Small intestine (tissue), 7 donors: ENCODE measurements at regions not wholly inside any gene's neighbourhood (a gene's known extent, or its start where the extent isn't known, plus 50 kb on each side); places are given as distances from the start of the nearest gene placed in this dataset.

Source experiments
- DNase-seq, 2 donors: peaks; one replicate each; pipeline versions ENCODE4 v3.0.0 to v3.0.0-alpha.2; 2013
- FAIRE-seq: peaks from 2 replicates; lab custom pipeline; 2012; peaks lifted over from hg19 to GRCh38; lab: Jason Lieb, UNC
- H3K27ac ChIP-seq, 3 donors: one replicate each; pipeline ENCODE4 v1.5.1; 2013; ENCODE audit warnings: low read length in 2 of 3, mild to moderate bottlenecking in 2 of 3, control low read depth in 1 of 3, inconsistent platforms in 1 of 3, low read depth in 1 of 3, moderate library complexity in 1 of 3
- H3K27me3 ChIP-seq, 3 donors: one replicate each; pipeline ENCODE4 v1.6.1; 2013; ENCODE audit warnings: low read length in 3 of 3, inconsistent platforms in 1 of 3; ENCODE audit not compliant: control insufficient read depth in 3 of 3, insufficient read depth in 3 of 3
- H3K36me3 ChIP-seq, 3 donors: one replicate each; pipeline ENCODE4 v1.6.1; 2013; ENCODE audit warnings: low read length in 3 of 3, inconsistent platforms in 1 of 3, low read depth in 1 of 3, mild to moderate bottlenecking in 1 of 3, moderate library complexity in 1 of 3; ENCODE audit not compliant: control insufficient read depth in 3 of 3, insufficient read depth in 2 of 3
- H3K4me1 ChIP-seq, 3 donors: one replicate each; pipeline ENCODE4 v1.6.1; 2013; ENCODE audit warnings: low read length in 2 of 3, inconsistent platforms in 1 of 3, low read depth in 1 of 3, mild to moderate bottlenecking in 1 of 3, moderate library complexity in 1 of 3; ENCODE audit not compliant: control insufficient read depth in 3 of 3, insufficient read depth in 2 of 3
- H3K4me3 ChIP-seq, 3 donors: one replicate each; pipeline ENCODE4 v1.5.1; 2013; ENCODE audit warnings: low read length in 3 of 3, control low read depth in 1 of 3, inconsistent platforms in 1 of 3, low read depth in 1 of 3, mild to moderate bottlenecking in 1 of 3, moderate library complexity in 1 of 3
- H3K9me3 ChIP-seq, 2 donors: one replicate each; pipeline ENCODE4 v1.6.1; 2013; ENCODE audit warnings: low read depth in 1 of 2, low read length in 1 of 2; ENCODE audit not compliant: control insufficient read depth in 2 of 2, insufficient read depth in 1 of 2
- WGBS, 3 donors: extraction: QIAGEN DNeasy Blood & Tissue Kit; methylation state at CpG; one replicate each; pipeline ENCODE4 v1.1.7; 2013; 5-methylcytosine and 5-hydroxymethylcytosine counted together
- donor health status: healthy with polysubstance abuse.
- donor health status: control.
- donor health status: control.
- donor health status: Bipolar disorder and iron deficiency.
- donor health status: healthy.

DNA sequence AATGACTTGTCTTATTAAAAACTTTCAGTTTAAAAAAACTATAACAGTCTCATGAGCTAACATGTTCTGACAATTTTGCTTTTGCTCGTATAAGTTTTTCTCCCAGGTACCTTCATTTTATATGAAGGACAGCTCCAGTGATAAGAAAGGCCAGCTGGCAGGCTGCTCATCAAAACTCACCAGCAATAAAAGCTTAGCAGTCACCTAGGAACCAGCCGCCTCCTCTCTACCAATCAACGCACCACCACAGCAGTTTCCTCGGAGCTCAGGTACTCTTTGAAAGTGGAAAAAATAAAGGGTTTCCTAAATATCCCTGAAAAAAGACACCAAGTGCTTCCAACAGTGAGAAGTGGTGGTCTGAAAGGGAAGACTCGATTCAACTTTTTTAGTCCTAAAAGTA, 100.9 kb upstream of the CCDC150 start:
- 39 to 62% (median 48%) methylated on average over 5 of the region's 5 CpGs for WGBS, 3 donors
- H3K27ac ChIP-seq: no peak overlapping the region
- FAIRE-seq (no peak), DNase-seq (peak; percentile 3 to 19)
- no peak overlapping the region for H3K4me3 ChIP-seq
- H3K36me3 ChIP-seq: no peaks in the 10 kb centered on the region
- no peaks in the 10 kb centered on the region for H3K9me3 ChIP-seq
- H3K4me1 ChIP-seq: no peaks in the 10 kb centered on the region
- H3K27me3 ChIP-seq: peaks cover 0 to 5% (median 0%) of the 10 kb centered on the region in 3 donors

DNA sequence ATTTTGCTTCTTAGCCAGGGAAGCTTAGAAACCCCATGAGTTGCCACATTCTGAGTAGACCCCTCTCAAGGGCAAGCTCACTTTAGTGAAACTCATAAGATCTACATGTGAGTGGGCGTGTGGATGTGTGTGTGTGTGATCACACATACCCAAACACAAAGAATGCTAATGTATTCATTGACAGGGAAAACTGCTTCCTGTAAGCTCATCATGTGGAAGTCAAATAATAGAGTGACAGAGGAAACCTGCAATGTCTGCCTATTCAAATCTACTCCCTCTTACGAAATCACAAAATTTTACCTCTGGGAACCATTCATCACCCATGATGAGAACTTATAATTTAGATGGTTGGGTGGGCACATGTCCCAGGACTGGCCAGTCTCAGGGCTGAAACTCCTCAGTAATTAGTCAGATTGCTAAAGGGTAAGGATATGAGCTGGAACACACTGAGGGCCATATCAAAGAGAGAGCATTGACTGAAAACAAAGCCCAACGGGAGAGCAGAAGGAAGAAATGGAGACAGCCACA, 94.5 kb upstream of the CCDC150 start:
- Histone ChIP-seq H3K9me3 (no peaks in the 10 kb centered on the region), H3K27me3 (no peaks in the 10 kb centered on the region), H3K4me3 (no peak overlapping the region), H3K36me3 (no peaks in the 10 kb centered on the region), H3K4me1 (no peaks in the 10 kb centered on the region), H3K27ac (no peak overlapping the region)
- DNase-seq: no peak
- 64 to 76% (median 70%) methylated on average over 3 of the region's 3 CpGs for WGBS, 3 donors
- FAIRE-seq: no peak

DNA sequence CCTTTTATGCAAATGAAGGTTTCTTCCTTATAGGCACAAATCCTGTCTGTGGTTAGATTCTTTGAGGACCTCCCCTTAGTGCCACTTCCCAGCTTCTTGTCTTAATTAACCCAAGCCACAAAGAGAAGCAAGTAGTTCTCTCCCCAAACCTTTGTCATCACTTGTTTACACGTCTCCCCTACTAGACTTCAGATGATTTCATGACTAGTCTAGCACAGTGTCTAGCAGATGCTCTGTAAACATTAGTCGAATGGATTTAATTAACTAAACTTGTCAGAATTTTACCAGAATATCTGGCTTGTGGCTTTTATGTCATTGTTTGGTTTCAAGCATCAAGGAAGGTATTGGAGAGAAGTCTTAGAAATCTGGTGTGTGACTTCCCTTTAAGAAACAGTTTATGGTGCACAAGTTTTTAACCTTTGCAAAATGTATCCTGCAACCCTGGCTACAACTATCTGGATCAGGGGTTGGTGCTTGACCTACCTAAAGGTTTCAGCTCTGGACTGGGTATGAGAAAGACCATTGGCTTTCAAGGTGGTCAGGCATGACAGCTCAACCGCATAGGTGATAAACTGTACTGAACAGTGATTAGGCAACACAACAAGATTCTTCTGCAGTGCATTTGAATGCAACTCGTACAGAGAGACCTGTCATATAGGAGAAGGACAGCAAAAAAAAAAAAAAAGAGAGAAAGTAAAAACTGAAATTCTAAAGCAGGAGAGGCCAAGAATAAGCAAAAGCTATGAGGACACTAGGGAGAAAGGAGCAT, 93.2 kb upstream of the CCDC150 start:
- WGBS, 3 donors: 72 to 78% (median 78%) methylated on average over 4 of the region's 4 CpGs
- FAIRE-seq: no peak
- no peak overlapping the region for H3K4me3 ChIP-seq
- no peaks in the 10 kb centered on the region for H3K27me3 ChIP-seq
- no peaks in the 10 kb centered on the region for H3K4me1 ChIP-seq
- no peak overlapping the region for H3K27ac ChIP-seq
- no peak for DNase-seq
- H3K9me3 ChIP-seq: no peaks in the 10 kb centered on the region
- H3K36me3 ChIP-seq: no peaks in the 10 kb centered on the region

GRCh38 chr2:196549052-196549451, 90.5 kb upstream of the CCDC150 start:
- Histone ChIP-seq H3K9me3 (no peaks in the 10 kb centered on the region), H3K4me3 (no peak overlapping the region), H3K36me3 (no peaks in the 10 kb centered on the region), H3K27ac (no peak overlapping the region), H3K4me1 (no peaks in the 10 kb centered on the region), H3K27me3 (no peaks in the 10 kb centered on the region)
- 90 to 91% (median 91%) methylated on average over 3 of the region's 3 CpGs for WGBS, 3 donors
- no peak for DNase-seq
- no peak for FAIRE-seq

- DNase-seq (no peak), FAIRE-seq (no peak)
- Histone ChIP-seq H3K4me1 (no peaks in the 10 kb centered on the region), H3K9me3 (no peaks in the 10 kb centered on the region), H3K4me3 (no peak overlapping the region), H3K27me3 (no peaks in the 10 kb centered on the region), H3K27ac (no peak overlapping the region), H3K36me3 (no peaks in the 10 kb centered on the region)
Measured at GRCh38 chr2:196551014-196551413, 88.5 kb upstream of the CCDC150 start.

DNA sequence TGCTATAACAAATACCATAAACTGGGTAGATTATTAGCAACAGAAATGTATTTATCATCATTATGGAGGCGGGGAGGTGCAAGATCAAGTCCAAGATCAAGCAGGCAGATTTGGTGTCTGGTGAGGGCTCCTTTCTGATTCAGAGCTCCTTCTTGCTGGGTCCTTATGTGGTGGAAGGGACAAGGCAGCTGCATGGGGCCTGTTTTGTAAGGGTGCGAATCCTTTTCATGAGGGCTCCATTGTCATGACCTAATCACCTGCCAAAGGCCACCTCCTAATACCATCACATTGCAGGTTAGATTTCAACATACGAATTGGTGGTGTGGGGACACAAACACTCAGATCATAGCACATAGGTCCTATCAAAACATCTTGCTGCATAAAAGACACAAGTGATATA, 84.4 kb upstream of the CCDC150 start:
- Histone ChIP-seq H3K4me3 (no peak overlapping the region), H3K4me1 (no peaks in the 10 kb centered on the region), H3K36me3 (no peaks in the 10 kb centered on the region), H3K27ac (no peak overlapping the region), H3K9me3 (no peaks in the 10 kb centered on the region), H3K27me3 (no peaks in the 10 kb centered on the region)
- no peak for FAIRE-seq
- 74 to 89% (median 76%) methylated on average over 3 of the region's 3 CpGs for WGBS, 3 donors
- DNase-seq: no peak

DNA sequence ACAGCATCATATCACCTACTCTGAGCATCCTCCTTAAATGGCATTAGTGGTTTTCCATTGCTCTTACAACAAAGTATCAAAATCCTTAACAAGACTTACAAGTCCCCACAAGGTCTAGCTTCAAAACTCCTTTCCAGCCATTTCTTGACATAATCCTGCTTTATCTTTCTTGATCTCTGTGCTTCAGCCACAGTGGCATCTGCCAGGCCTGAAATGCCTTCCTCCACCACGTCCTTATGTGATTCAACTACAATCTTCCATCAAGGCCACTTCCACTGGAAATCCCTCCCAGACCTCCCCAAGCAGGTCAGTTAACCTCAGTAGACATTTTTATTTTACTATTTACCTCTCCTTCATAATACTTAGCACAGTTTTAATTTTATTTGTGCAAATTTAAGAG, 83.8 kb upstream of the CCDC150 start:
- Histone ChIP-seq H3K27me3 (no peaks in the 10 kb centered on the region), H3K36me3 (no peaks in the 10 kb centered on the region), H3K9me3 (no peaks in the 10 kb centered on the region), H3K27ac (no peak overlapping the region), H3K4me1 (no peaks in the 10 kb centered on the region), H3K4me3 (no peak overlapping the region)
- no peak for FAIRE-seq
- 35 to 67% (median 47%) methylated on average over 1 of the region's 1 CpG for WGBS, 3 donors
- no peak for DNase-seq

GRCh38 chr2:196558497-196558896, 81.0 kb upstream of the CCDC150 start:
- H3K27ac ChIP-seq: no peak overlapping the region
- no peaks in the 10 kb centered on the region for H3K36me3 ChIP-seq
- peaks cover 0 to 5% of the 10 kb centered on the region in 2 donors for H3K9me3 ChIP-seq
- FAIRE-seq (no peak), DNase-seq (no peak)
- whole genome bisulfite sequencing, 3 donors: 82 to 85% (median 82%) methylated on average over 3 of the region's 3 CpGs
- H3K4me1 ChIP-seq: no peaks in the 10 kb centered on the region
- no peaks in the 10 kb centered on the region for H3K27me3 ChIP-seq
- H3K4me3 ChIP-seq: no peak overlapping the region

DNA sequence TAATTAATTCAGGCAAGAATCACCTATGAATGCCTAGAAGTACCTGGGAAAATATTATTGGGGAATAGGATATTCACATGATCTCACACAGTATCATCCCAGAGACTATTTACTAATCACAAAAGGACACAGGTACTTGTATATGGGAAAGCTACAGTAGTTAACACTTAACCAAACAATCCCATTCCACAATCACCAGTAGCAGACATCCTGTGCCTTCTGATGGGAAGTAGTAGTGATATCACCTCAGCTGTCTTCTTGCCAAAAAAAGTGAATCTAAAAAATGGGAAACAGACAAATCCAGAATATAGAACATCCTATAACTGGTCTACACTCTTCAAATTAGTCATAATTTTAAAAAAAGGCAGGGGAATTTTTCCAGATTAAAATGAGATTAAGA, 75.6 kb upstream of the CCDC150 start:
- Histone ChIP-seq H3K27ac (no peak overlapping the region), H3K4me3 (no peak overlapping the region)
- no peak for FAIRE-seq

More for the DNA sequence above, 75.6 kb upstream of the CCDC150 start:
- no peaks in the 10 kb centered on the region for H3K36me3 ChIP-seq
- peaks cover 0 to 4% (median 0%) of the 10 kb centered on the region in 3 donors for H3K27me3 ChIP-seq
- H3K9me3 ChIP-seq: peaks cover 0 to 5% of the 10 kb centered on the region in 2 donors
- no peak for DNase-seq
- no peaks in the 10 kb centered on the region for H3K4me1 ChIP-seq
